ENCODE measurements at regions not wholly inside any gene's neighbourhood (a gene's known extent, or its start where the extent isn't known, plus 50 kb on each side); places are given as distances from the start of the nearest gene placed in this dataset.

DNA sequence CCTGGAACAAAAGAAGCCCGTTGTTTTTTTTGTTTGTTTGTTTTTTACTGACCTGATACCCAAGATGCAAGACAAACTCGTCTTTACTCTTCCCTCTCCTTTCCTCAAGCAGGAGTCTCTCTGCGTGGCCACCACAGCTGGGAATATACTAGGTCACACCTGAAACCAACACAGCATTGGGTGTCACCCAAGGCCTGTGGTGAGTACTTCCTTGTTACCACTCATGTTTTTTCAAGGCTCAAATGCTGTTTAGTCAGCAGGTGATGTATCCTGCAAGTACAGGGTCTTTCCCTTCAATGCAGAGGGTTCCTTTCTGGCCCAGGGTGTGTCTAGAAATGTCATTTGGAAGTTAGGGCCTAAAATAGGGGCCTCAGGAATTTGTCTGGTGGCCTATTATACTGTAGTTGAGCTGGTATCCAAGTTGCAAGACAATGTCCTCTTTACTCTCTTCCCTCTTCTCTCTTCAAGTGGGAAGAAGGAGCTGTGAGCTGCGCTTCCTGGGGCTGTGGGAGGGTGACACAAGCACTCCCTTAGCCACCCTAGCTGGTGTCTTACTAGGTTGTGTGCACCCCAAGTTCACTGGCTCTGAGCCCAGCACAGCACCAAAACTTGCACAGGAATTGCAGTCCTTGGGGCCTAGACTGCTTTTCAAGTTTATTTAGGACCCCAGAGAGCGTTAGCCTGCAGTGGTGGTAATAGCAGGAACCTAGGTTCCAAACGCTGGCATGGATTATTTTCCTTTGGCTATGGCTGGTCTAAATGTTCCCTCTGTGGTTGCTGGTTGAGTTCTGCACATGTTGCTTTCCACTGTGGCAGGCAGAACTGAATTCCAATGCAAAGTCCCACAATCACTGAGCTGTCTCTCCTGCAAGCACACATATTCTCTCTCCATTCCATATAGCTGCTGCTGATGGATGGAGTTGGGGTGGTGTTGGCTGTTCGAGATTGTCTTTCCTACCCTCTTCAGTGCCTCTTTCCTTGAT, 91.4 kb upstream of the LYPLAL1 start:
- FAIRE-seq, result no peak
- H3K4me3 ChIP-seq, result no peak overlapping the region
- no peak for ATAC-seq

DNA sequence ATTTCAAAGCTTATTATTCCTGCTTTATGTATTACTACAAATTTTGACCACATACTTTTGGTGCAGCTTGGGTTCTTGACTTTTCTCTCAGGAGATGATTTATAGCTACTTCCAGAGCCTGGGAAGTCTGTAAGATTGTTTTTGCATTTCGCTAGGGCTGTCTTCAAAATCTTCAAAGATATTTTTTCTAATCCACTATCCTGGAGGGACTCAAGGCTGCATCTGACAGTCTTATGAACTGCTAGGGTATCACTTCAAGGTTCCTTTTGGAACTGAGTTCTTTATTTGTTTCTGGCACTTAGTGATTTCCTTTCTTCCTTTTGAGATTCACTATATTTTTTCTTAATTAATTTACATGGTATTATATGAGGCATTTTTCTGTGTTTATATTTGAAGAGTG, 90.0 kb upstream of the LYPLAL1 start:
- FAIRE-seq, result no peak
- ATAC-seq, result no peak
- Histone ChIP-seq H3K27me3 (no peaks in the 10 kb centered on the region), H3K4me1 (no peaks in the 10 kb centered on the region), H3K4me3 (no peak overlapping the region), H3K9me3 (no peaks in the 10 kb centered on the region), H3K27ac (no peak overlapping the region), H3K36me3 (no peaks in the 10 kb centered on the region)
- intact Hi-C loops (cut with DNase I), result no loop called here
- TF ChIP-seq, protein P1, sequence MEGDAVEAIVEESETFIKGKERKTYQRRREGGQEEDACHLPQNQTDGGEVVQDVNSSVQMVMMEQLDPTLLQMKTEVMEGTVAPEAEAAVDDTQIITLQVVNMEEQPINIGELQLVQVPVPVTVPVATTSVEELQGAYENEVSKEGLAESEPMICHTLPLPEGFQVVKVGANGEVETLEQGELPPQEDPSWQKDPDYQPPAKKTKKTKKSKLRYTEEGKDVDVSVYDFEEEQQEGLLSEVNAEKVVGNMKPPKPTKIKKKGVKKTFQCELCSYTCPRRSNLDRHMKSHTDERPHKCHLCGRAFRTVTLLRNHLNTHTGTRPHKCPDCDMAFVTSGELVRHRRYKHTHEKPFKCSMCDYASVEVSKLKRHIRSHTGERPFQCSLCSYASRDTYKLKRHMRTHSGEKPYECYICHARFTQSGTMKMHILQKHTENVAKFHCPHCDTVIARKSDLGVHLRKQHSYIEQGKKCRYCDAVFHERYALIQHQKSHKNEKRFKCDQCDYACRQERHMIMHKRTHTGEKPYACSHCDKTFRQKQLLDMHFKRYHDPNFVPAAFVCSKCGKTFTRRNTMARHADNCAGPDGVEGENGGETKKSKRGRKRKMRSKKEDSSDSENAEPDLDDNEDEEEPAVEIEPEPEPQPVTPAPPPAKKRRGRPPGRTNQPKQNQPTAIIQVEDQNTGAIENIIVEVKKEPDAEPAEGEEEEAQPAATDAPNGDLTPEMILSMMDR (IDR thresholded peaks at IDR 0.05), result no peak
- DNase-seq, result no peak
- 94% methylated on average over 1 of the region's 1 CpG for WGBS, 2 donors

More for the DNA sequence above, 91.4 kb upstream of the LYPLAL1 start:
- intact Hi-C loops (cut with DNase I), result no loop called here
- Histone ChIP-seq H3K27me3 (no peaks in the 10 kb centered on the region), H3K27ac (no peak overlapping the region), H3K36me3 (no peaks in the 10 kb centered on the region), H3K4me1 (peaks cover 0 to under 1% (median 0%) of the 10 kb centered on the region in 3 donors), H3K9me3 (no peaks in the 10 kb centered on the region)
- no peak for DNase-seq
- TF ChIP-seq, protein P1 (IDR thresholded peaks at IDR 0.05), result no peak
- WGBS, 2 donors, result 85 to 93% methylated on average over 7 of the region's 7 CpGs

DNA sequence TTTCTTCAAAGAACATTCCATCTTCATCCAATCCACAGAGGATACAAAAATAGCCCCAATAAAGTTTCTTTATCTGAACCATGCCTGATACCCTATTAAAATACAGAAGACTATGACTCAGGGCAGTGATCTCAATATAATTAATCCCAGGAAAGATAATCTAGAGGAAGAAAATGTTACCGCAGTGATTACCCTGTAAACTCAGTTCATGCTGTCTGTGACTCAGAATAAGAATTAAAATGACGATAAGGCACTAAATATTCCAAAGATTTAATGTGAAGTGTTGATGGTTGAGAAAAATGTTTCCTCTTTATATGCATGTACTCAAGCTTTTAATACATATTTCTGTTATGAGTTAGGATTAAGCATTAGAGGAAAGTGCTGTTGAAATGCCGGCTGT, 88.6 kb upstream of the LYPLAL1 start:
- no peaks in the 10 kb centered on the region for H3K36me3 ChIP-seq
- whole genome bisulfite sequencing, 2 donors, result 92 to 93% methylated on average over 3 of the region's 3 CpGs
- intact Hi-C loops (cut with DNase I), result no loop called here
- no peak for FAIRE-seq
- H3K27me3 ChIP-seq, result no peaks in the 10 kb centered on the region
- no peaks in the 10 kb centered on the region for H3K4me1 ChIP-seq
- H3K4me3 ChIP-seq, result no peak overlapping the region
- H3K27ac ChIP-seq, result no peak overlapping the region
- TF ChIP-seq, protein P1 (IDR thresholded peaks at IDR 0.05), result no peak
- ATAC-seq, result no peak
- DNase-seq, result no peak
- no peaks in the 10 kb centered on the region for H3K9me3 ChIP-seq

DNA sequence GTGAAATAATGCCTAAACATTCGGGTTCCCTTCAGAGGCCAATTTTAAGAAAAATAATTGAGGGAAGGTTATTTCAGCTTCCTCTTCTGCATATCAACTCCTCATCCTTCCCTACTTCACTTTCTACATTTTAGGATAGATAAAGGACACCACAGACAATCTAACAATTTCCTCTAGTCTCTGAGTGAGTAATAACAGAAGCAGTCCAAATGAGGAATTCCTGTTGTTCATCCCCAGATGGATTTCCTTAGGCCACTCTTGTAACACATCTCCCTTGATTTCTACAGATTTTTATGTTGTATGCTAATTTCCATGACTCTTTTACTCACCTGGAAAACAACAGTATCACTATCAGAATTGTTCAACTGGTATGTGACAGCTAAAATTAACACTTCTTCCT, 87.7 kb upstream of the LYPLAL1 start:
- TF ChIP-seq, protein P1 (IDR thresholded peaks at IDR 0.05), result no peak
- Histone ChIP-seq H3K27me3 (no peaks in the 10 kb centered on the region), H3K36me3 (no peaks in the 10 kb centered on the region), H3K27ac (no peak overlapping the region), H3K4me1 (no peaks in the 10 kb centered on the region), H3K4me3 (no peak overlapping the region), H3K9me3 (no peaks in the 10 kb centered on the region)
- intact Hi-C loops (cut with DNase I), result no loop called here
- ATAC-seq, result no peak
- 90 to 93% methylated on average over 1 of the region's 1 CpG for WGBS, 2 donors
- no peak for DNase-seq
- no peak for FAIRE-seq

DNA sequence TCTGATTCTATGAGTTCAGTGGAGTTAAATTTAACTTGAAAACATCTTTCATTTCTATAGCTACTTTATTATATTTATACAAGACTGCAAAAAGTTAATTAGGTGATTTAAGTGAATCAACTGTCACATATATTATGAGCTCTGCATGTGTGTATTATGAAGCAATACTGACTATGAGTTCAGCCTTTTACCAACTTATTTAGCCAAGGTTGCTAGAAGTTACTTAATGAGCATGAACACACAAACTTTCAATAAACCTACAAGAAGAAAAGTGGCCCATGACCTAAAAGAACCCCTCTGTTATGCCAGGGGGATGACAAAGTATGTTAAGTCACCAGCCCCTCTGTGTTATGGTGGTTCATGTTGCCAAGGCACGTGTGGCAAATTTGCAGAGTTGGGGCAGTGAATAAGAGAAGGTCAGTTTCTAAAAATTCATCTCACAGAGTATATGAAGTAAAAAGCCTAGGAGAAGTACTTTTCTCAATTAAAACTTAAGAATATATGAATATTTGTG, 86.7 kb upstream of the LYPLAL1 start:
- no peaks in the 10 kb centered on the region for H3K9me3 ChIP-seq
- H3K4me3 ChIP-seq, result no peak overlapping the region
- no peaks in the 10 kb centered on the region for H3K36me3 ChIP-seq
- TF ChIP-seq, protein P1 (IDR thresholded peaks at IDR 0.05), result no peak
- no peaks in the 10 kb centered on the region for H3K4me1 ChIP-seq
- H3K27ac ChIP-seq, result no peak overlapping the region
- DNase-seq (no peak), FAIRE-seq (no peak), ATAC-seq (no peak)
- intact Hi-C loops (cut with DNase I), result no loop called here
- no peaks in the 10 kb centered on the region for H3K27me3 ChIP-seq
- 55 to 96% methylated on average over 1 of the region's 1 CpG for WGBS, 2 donors

All from pancreas (tissue), 10 donors.